ENCODE measurements at regions not wholly inside any gene's neighbourhood (a gene's known extent, or its start where the extent isn't known, plus 50 kb on each side); places are given as distances from the start of the nearest gene placed in this dataset.

GRCh38 chr4:176383273-176384077, 63.7 kb downstream of the SPCS3 start:
- WGBS, 4 donors: 30 to 33% (median 32%) methylated on average over 8 of the region's 8 CpGs
- H3K9me3 ChIP-seq: no peaks in the 10 kb centered on the region
- DNase-seq (peak in 2 of 5 donors; percentile 11 to 21), ATAC-seq (peak in 3 of 4 donors; percentile 12 to 74 (median 32))
- TF ChIP-seq POLR2A (IDR thresholded peaks at IDR 0.05): no peak
- no peaks in the 10 kb centered on the region for H3K36me3 ChIP-seq
- peak overlapping the region in 6 of 12 donors; percentile 4 to 33 (median 10) for H3K4me3 ChIP-seq
- peak overlapping the region in 10 of 12 donors; percentile 12 to 81 (median 56) for H3K27ac ChIP-seq
- H3K27me3 ChIP-seq: no peaks in the 10 kb centered on the region
- intact Hi-C loops (cut with DNase I): loop anchor here in 9 of 10 donors (2.0 to 10.0 kb wide), 8 partner anchors 109 to 664 kb away; partner anchors contain the start of gene VEGFC (in 5 of the 9)
- peaks cover 0 to 21% (median 0%) of the 10 kb centered on the region in 12 donors for H3K4me1 ChIP-seq

- Histone ChIP-seq H3K36me3 (no peaks in the 10 kb centered on the region), H3K4me3 (no peak overlapping the region), H3K4me1 (peaks cover 0 to 21% (median 0%) of the 10 kb centered on the region in 12 donors), H3K27ac (peak overlapping the region in 3 of 12 donors; percentile 15 to 81 (median 72)), H3K9me3 (no peaks in the 10 kb centered on the region), H3K27me3 (no peaks in the 10 kb centered on the region)
- WGBS, 4 donors: 87 to 94% (median 90%) methylated on average over 1 of the region's 1 CpG
- ATAC-seq: no peak
- intact Hi-C loops (cut with DNase I): loop anchor here in 7 of 10 donors (10.0 kb wide), 4 partner anchors 109 to 409 kb away; partner anchors contain the start of gene VEGFC (in 1 of the 7)
- no peak for TF ChIP-seq POLR2A (IDR thresholded peaks at IDR 0.05)
- TF ChIP-seq CTCF (IDR thresholded peaks at IDR 0.05): no peak
- DNase-seq: no peak
Observed at GRCh38 chr4:176385601-176386000, 65.8 kb downstream of the SPCS3 start.

- H3K4me1 ChIP-seq: peaks cover 0 to 21% (median 0%) of the 10 kb centered on the region in 12 donors
- 38 to 54% (median 47%) methylated on average over 1 of the region's 1 CpG for WGBS, 4 donors
Observed at GRCh38 chr4:176387571-176387970, 67.8 kb downstream of the SPCS3 start.

GRCh38 chr4:176393306-176394013, 73.7 kb downstream of the SPCS3 start:
- no peaks in the 10 kb centered on the region for H3K36me3 ChIP-seq
- H3K4me1 ChIP-seq: no peaks in the 10 kb centered on the region
- no peak for DNase-seq
- 60 to 78% (median 64%) methylated on average over 4 of the region's 4 CpGs for WGBS, 4 donors
- TF ChIP-seq CTCF (IDR thresholded peaks at IDR 0.05) (no peak), POLR2A (IDR thresholded peaks at IDR 0.05) (no peak)
- H3K9me3 ChIP-seq: no peaks in the 10 kb centered on the region
- no peak overlapping the region for H3K27ac ChIP-seq
- no peak overlapping the region for H3K4me3 ChIP-seq
- ATAC-seq: no peak
- intact Hi-C loops (cut with DNase I): no loop called here
- H3K27me3 ChIP-seq: no peaks in the 10 kb centered on the region

More at GRCh38 chr4:176387571-176387970, 67.8 kb downstream of the SPCS3 start:
- no peak for ATAC-seq
- H3K27ac ChIP-seq: peak overlapping the region in 1 of 12 donors; percentile 15
- no peaks in the 10 kb centered on the region for H3K27me3 ChIP-seq
- H3K4me3 ChIP-seq: no peak overlapping the region
- intact Hi-C loops (cut with DNase I): loop anchor here in 7 of 10 donors (10.0 kb wide), 4 partner anchors 107 to 407 kb away; partner anchors contain the start of gene VEGFC (in 1 of the 7)
- no peaks in the 10 kb centered on the region for H3K9me3 ChIP-seq
- H3K36me3 ChIP-seq: no peaks in the 10 kb centered on the region
- DNase-seq: no peak
- TF ChIP-seq CTCF (IDR thresholded peaks at IDR 0.05): no peak
- TF ChIP-seq POLR2A (IDR thresholded peaks at IDR 0.05): no peak
